ENCODE measurements at regions not wholly inside any gene's neighbourhood (a gene's known extent, or its start where the extent isn't known, plus 50 kb on each side); places are given as distances from the start of the nearest gene placed in this dataset.
A peak's percentile ranks its signal among the peaks of the same experiment; 100 is the strongest.

DNA sequence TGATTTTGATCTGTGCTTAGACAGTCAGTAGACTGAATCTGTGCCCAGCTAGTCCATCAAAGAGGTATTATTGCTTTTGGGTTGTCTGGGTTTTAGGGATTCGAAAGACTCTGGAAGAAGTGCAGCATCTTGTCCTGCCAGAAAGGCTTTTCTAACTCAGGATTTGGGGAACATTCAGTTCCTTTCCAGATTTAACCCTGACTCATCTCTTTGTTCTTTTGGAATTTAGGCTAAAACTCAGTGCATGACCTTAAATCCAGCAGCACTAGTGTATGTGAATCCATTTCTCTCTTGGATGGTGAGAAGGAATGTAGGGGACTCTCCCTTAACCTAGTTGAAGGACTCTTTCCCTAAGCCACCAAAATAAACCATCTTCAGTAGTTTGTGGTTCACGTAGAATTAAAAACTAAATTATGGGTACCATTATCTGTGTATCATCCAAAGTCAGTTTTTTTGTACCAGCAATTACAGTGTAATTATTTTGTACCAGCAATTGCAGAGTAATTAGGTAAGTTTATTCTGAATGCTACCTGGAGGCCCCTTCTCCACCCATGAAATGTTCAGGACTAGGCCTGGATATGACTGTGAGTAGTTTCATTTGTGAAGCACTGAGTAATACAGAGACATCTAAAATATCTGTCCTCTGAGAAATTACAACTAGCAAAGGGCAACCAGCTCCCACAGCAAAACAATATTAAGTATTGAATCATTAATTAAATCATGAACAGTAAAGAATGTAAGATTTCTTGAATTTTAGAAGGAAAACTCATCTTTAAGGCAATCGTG lies 384.0 kb downstream of the TMA16 start:
- no peaks in the 10 kb centered on the region for H3K27me3 Mint-ChIP-seq
- no peak for ATAC-seq

DNA sequence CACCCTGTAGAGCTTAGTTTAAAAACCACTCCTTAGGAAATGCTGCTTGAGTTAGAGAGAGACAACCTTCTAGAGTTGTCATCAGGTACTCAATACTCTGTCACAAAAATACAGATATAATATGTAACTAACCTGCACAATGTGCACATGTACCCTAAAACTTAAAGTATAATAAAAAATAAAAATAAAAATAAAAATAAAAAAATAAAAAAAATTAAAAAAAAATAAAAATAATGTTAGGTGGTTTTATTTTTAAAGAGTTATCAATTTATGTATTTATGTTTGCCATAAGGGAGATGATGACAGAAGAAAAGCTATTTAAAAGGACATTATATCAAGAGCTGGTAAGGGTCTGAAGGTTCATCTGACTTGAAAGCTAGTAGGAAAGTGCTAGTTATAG lies 397.9 kb downstream of the TMA16 start:
- H3K4me3 Mint-ChIP-seq, result no peak overlapping the region
- H3K27me3 Mint-ChIP-seq, result peaks cover 38% of the 10 kb centered on the region

More for the DNA sequence above, 384.0 kb downstream of the TMA16 start:
- Mint-ChIP-seq H3K4me3 (no peak overlapping the region), H3K4me1 (no peaks in the 10 kb centered on the region), H3K9me3 (no peaks in the 10 kb centered on the region), H3K36me3 (no peaks in the 10 kb centered on the region), H3K27ac (no peak overlapping the region)

GRCh38 chr4:163895378-163896005 lies 401.0 kb downstream of the TMA16 start:
- Mint-ChIP-seq H3K4me3 (no peak overlapping the region), H3K27ac (no peak overlapping the region), H3K36me3 (no peaks in the 10 kb centered on the region)

More for the DNA sequence above, 397.9 kb downstream of the TMA16 start:
- H3K9me3 Mint-ChIP-seq, result no peaks in the 10 kb centered on the region
- no peak for ATAC-seq
- no peak overlapping the region for H3K27ac Mint-ChIP-seq
- H3K4me1 Mint-ChIP-seq, result no peaks in the 10 kb centered on the region
- H3K36me3 Mint-ChIP-seq, result no peaks in the 10 kb centered on the region

GRCh38 chr4:163901319-163901718 lies 406.8 kb downstream of the TMA16 start:
- Mint-ChIP-seq H3K4me3 (no peak overlapping the region), H3K36me3 (no peaks in the 10 kb centered on the region), H3K9me3 (no peaks in the 10 kb centered on the region), H3K27ac (no peak overlapping the region), H3K27me3 (peaks cover 13% of the 10 kb centered on the region), H3K4me1 (no peaks in the 10 kb centered on the region)
- ATAC-seq, result no peak

More at GRCh38 chr4:163895378-163896005, 401.0 kb downstream of the TMA16 start:
- H3K9me3 Mint-ChIP-seq, result no peaks in the 10 kb centered on the region
- H3K27me3 Mint-ChIP-seq, result peaks cover 27% of the 10 kb centered on the region
- no peak for ATAC-seq
- H3K4me1 Mint-ChIP-seq, result no peaks in the 10 kb centered on the region

DNA sequence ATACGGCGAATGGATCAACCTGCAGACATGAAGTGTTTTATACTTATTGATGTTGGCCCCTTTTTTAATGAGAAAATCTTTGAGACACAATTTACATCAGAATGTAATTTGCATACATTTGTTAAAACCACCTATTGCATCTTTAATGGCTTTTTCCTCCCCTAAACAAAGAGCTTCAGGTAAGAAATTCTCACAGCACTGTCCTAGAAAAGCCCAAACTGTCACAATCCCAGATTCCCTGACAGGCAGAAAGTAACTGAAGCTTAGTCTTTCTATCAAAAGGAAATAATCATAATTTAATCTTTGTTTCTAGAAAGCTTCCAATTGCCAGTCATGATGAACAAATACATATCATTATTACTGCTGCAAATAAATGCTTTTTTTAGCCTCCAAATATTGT lies 407.9 kb downstream of the TMA16 start:
- no peak for ATAC-seq
- H3K27ac Mint-ChIP-seq, result no peak overlapping the region
- no peaks in the 10 kb centered on the region for H3K4me1 Mint-ChIP-seq
- no peaks in the 10 kb centered on the region for H3K9me3 Mint-ChIP-seq
- no peak overlapping the region for H3K4me3 Mint-ChIP-seq
- H3K27me3 Mint-ChIP-seq, result peaks cover 2% of the 10 kb centered on the region
- no peaks in the 10 kb centered on the region for H3K36me3 Mint-ChIP-seq

- no peak for ATAC-seq
- H3K27me3 Mint-ChIP-seq, result no peaks in the 10 kb centered on the region
- no peak overlapping the region for H3K27ac Mint-ChIP-seq
- no peaks in the 10 kb centered on the region for H3K9me3 Mint-ChIP-seq
- no peaks in the 10 kb centered on the region for H3K4me1 Mint-ChIP-seq
- no peak overlapping the region for H3K4me3 Mint-ChIP-seq
- no peaks in the 10 kb centered on the region for H3K36me3 Mint-ChIP-seq
These were observed 417.4 kb downstream of the TMA16 start for GRCh38 chr4:163911891-163912290.

DNA sequence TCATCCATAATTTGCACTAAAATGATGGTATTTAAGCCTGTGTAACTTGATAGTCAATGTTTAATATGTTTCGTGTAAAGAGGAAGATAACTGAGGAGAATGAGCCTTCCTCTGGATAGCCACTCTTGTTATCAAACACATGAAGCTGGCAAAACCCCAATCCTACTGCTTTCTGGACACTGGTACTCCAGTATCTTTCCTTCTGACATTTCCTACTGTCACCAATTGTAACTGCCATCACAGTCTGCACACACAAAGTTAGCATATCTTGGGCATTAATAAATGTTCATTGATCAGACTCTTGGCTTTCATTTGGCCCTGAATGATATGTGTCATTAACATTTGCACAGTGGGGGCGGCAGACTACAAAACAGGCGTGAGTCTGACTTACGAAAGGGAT lies 419.1 kb downstream of the TMA16 start:
- H3K27me3 Mint-ChIP-seq, result no peaks in the 10 kb centered on the region
- H3K27ac Mint-ChIP-seq, result no peak overlapping the region
- ATAC-seq, result no peak
- H3K36me3 Mint-ChIP-seq, result no peaks in the 10 kb centered on the region
- no peaks in the 10 kb centered on the region for H3K4me1 Mint-ChIP-seq
- H3K9me3 Mint-ChIP-seq, result no peaks in the 10 kb centered on the region
- H3K4me3 Mint-ChIP-seq, result no peak overlapping the region

GRCh38 chr4:163915896-163916295 lies 421.4 kb downstream of the TMA16 start:
- no peak overlapping the region for H3K4me3 Mint-ChIP-seq
- no peak overlapping the region for H3K27ac Mint-ChIP-seq
- no peaks in the 10 kb centered on the region for H3K4me1 Mint-ChIP-seq

GRCh38 chr4:163920426-163920825 lies 425.9 kb downstream of the TMA16 start:
- Mint-ChIP-seq H3K4me1 (no peaks in the 10 kb centered on the region), H3K27ac (no peak overlapping the region), H3K27me3 (no peaks in the 10 kb centered on the region), H3K4me3 (no peak overlapping the region), H3K36me3 (no peaks in the 10 kb centered on the region), H3K9me3 (no peaks in the 10 kb centered on the region)
- ATAC-seq, result no peak

More at GRCh38 chr4:163915896-163916295, 421.4 kb downstream of the TMA16 start:
- Mint-ChIP-seq H3K36me3 (no peaks in the 10 kb centered on the region), H3K27me3 (no peaks in the 10 kb centered on the region), H3K9me3 (no peaks in the 10 kb centered on the region)
- peak; percentile 6 for ATAC-seq

DNA sequence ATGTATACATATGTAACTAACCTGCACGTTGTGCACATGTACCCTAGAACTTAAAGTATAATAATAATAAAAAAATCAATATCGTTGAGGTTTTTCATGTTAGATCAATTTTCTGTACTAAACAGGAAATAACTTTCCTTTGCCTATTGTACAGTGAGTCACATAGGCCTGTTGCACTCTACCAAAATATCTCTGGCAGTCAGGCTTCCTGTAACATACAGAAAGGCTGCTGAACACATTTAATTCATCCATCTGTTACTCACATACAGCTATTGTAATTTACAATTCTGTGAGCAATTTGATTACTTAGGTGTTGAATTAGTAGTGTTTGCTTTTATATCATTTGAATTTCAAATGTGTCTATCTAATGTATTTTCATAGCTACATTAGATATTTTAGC lies 427.8 kb downstream of the TMA16 start:
- Mint-ChIP-seq H3K9me3 (no peaks in the 10 kb centered on the region), H3K4me1 (no peaks in the 10 kb centered on the region), H3K27me3 (no peaks in the 10 kb centered on the region), H3K27ac (no peak overlapping the region), H3K36me3 (no peaks in the 10 kb centered on the region), H3K4me3 (no peak overlapping the region)
- ATAC-seq, result no peak

DNA sequence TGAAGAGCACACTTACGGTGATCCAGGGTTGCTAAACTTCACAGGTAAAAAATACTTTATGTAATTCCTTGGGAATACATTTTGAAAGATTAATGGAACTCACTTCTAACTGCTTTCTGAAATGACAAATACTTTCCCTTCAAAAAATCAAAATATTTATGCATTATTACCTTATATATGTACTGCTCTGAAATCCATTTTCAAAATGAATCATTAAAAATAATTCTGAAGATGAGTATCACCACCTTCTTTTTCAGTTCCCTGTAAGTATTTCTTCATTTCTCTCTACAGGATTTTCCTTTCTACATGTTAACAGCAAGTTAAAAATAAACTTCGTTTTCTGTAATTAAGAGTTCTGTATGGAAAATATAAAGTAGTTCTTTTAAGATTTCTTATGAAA lies 428.6 kb downstream of the TMA16 start:
- Mint-ChIP-seq H3K9me3 (no peaks in the 10 kb centered on the region), H3K36me3 (no peaks in the 10 kb centered on the region), H3K4me1 (no peaks in the 10 kb centered on the region), H3K27me3 (no peaks in the 10 kb centered on the region), H3K27ac (no peak overlapping the region), H3K4me3 (no peak overlapping the region)
- ATAC-seq, result no peak

- Mint-ChIP-seq H3K27ac (no peak overlapping the region), H3K4me3 (no peak overlapping the region), H3K9me3 (no peaks in the 10 kb centered on the region), H3K27me3 (peaks cover 12% of the 10 kb centered on the region), H3K4me1 (no peaks in the 10 kb centered on the region), H3K36me3 (no peaks in the 10 kb centered on the region)
- no peak for ATAC-seq
These were observed 435.6 kb downstream of the TMA16 start for GRCh38 chr4:163930086-163930485.

DNA sequence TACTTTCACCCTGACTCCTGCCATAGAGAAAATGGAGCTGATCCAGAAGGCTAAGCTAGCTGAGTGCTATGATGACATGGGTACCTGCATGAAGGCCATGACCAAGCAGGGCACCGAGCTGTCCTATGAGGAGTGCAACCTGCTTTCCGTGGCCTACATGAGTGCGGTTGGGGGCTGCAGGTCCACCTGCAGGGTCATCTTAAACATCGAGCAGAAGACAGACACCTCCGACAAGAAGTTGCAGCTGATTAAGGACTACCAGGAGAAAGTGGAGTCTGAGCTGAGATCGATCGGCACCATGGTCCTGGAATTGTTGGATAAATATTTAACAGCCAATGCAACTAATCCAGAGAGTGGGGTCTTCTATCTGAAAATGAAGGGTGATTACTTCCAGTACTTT lies 438.0 kb downstream of the TMA16 start:
- H3K4me1 Mint-ChIP-seq, result no peaks in the 10 kb centered on the region
- no peak for ATAC-seq

GRCh38 chr4:163939597-163939996 lies 445.1 kb downstream of the TMA16 start:
- H3K4me1 Mint-ChIP-seq, result no peaks in the 10 kb centered on the region
- ATAC-seq, result no peak
- no peaks in the 10 kb centered on the region for H3K27me3 Mint-ChIP-seq
- peaks cover 3% of the 10 kb centered on the region for H3K9me3 Mint-ChIP-seq
- no peaks in the 10 kb centered on the region for H3K36me3 Mint-ChIP-seq
- no peak overlapping the region for H3K4me3 Mint-ChIP-seq
- no peak overlapping the region for H3K27ac Mint-ChIP-seq

More for the DNA sequence above, 438.0 kb downstream of the TMA16 start:
- no peaks in the 10 kb centered on the region for H3K9me3 Mint-ChIP-seq
- no peaks in the 10 kb centered on the region for H3K36me3 Mint-ChIP-seq
- no peak overlapping the region for H3K4me3 Mint-ChIP-seq
- H3K27ac Mint-ChIP-seq, result no peak overlapping the region
- peaks cover 12% of the 10 kb centered on the region for H3K27me3 Mint-ChIP-seq

DNA sequence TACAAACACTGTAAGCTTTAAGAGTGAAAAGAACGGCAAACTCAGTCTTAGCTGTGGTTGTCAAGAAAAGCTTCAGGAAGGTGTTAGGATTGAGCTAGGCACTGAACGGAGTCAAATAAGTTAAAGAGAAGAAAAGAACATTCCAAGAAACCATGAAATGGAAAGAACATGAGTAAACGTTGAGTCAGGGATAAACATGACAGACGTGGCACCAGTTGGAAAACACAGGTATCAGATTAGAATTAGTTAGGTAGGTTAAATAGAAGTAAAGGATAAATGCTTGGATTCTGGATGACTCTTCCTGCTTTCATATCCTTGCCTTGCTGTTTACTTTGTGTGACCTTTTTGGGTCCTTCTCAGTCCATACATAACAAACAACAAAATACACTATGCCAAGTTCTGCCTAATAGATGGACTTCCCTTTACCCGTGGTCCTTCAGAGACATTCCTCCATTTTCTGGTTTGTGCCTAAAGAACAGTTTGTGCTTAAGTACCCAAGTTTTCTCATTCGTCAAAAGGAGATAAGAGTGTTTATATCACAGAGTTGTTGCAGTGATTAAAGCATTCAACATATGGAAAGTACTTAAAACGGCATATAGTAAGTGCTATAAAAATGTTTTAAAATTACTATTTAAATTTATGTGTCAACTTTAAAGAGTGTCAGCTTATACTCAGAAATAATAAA lies 446.9 kb downstream of the TMA16 start:
- Mint-ChIP-seq H3K9me3 (peaks cover 3% of the 10 kb centered on the region), H3K4me1 (no peaks in the 10 kb centered on the region), H3K36me3 (no peaks in the 10 kb centered on the region), H3K4me3 (no peak overlapping the region), H3K27ac (no peak overlapping the region), H3K27me3 (no peaks in the 10 kb centered on the region)
- no peak for ATAC-seq

Measured in stimulated activated memory B cell treated with anti-CD40 and anti-IgM and Interleukin-4, amounts not matched to agents 10 μg/mL and 1 μg/mL and 100 μg/mL, for 72 hours (primary cell).